Omental fat pad (tissue), 3 donors: ENCODE measurements at regions not wholly inside any gene's neighbourhood (a gene's known extent, or its start where the extent isn't known, plus 50 kb on each side); places are given as distances from the start of the nearest gene placed in this dataset.
A peak's percentile ranks its signal among the peaks of the same experiment; 100 is the strongest.
"Not testable (repeated sequence)": the region's sequence is repeated elsewhere in the genome, so short reads cannot be mapped to it uniquely, and the experiment has no call there.

Experiments used
- ATAC-seq: fragments of 150-250 bp; one replicate; pipeline ENCODE4 v1.9.1; 2016; ENCODE audit warnings: mild to moderate bottlenecking, moderate library complexity; ENCODE audit not compliant: low FRiP score
- DNase-seq: peaks from one replicate; pipeline ENCODE4 v3.0.0-alpha.2; 2019; ENCODE audit warnings: low spot score
- CTCF ChIP-seq, 3 donors: fragments of 450-650 bp; IDR thresholded peaks; one replicate each; pipeline ENCODE4 v1.5.1; 2016 to 2017; ENCODE audit warnings: antibody characterized with exemption in 3 of 3, mild to moderate bottlenecking in 3 of 3, moderate library complexity in 2 of 3

DNA sequence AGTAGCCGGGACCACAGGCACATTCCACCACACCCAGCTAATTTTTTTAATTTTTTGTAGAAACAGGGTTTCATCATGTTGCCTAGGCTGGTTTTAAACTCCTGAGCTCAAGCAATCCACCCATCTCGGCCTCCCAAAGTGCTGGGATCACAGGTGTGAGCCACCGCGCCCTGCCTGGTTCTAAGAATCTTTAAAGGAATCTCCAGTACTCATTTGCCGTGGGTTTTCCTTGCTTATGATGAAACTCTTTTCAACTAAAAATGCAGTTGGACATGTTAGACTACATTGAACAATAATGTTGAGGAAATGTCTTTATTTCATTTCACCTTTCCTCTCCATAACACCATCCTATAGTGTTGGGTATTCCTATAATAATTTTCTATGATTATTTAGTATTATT, 121.6 kb downstream of the ZNF281 start:
- ATAC-seq: no peak
- no peak for DNase-seq
- TF ChIP-seq CTCF (IDR thresholded peaks at IDR 0.05): no peak

DNA sequence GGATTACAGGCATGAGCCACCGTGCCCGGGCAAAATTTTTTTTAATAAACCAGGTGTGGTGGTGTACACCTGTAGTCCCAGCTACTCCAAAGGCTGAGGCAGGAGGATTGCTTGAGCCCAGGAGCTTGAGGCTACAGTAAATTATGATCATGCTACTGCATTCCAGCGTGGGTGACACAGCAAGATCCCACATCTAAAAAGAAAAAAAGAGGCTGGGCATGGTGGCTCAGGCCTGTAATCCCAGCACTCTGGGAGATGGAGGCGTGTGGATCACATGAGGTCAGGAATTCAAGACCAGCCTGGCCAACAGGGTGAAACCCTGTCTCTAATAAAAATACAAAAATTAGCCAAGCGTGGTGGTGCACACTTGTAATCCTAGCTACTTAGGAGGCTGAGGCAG, 125.6 kb downstream of the ZNF281 start:
- ATAC-seq, DNase-seq: not testable (repeated sequence)

DNA sequence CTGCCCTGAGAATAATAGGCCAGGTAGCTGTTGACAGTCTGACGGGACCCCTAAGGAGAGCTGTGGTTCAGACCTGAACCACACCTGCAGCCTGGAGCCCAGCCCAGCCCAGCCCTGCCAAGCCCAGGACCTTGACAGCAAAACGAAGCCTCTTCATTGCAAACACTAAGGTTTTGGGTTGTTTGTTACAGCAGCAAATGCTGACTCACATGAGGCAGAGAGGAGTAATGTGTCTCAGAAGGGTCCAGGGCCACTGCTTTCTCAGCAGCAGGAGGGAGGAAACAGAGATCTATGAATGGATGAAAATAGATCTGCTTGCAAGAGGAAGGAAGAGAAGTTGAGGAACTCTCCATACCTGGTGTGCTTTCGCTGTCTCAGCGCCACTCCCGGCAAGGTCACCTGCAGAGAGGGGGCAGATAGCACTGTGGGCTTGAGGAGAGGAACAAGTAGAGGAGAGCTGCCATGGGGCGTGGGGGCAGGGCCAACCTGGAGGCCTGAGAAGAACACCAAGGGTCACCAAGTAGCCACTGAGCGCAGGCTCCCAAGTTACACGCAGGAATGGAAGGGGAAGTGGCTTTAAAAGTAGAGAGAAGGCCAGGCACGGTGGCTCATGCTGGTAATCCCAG, 127.2 kb downstream of the ZNF281 start:
- TF ChIP-seq CTCF (IDR thresholded peaks at IDR 0.05): no peak
- no peak for DNase-seq
- no peak for ATAC-seq

- DNase-seq: no peak
- ATAC-seq: no peak
- no peak for TF ChIP-seq CTCF (IDR thresholded peaks at IDR 0.05)
Observed at GRCh38 chr1:200281201-200281835, 128.5 kb downstream of the ZNF281 start.

GRCh38 chr1:200279810-200280411, 129.9 kb downstream of the ZNF281 start:
- ATAC-seq (no peak), DNase-seq (no peak)
- TF ChIP-seq CTCF (IDR thresholded peaks at IDR 0.05): peak in 1 of 3 donors; percentile 40

GRCh38 chr1:200275816-200276453, 133.9 kb downstream of the ZNF281 start:
- no peak for TF ChIP-seq CTCF (IDR thresholded peaks at IDR 0.05)
- no peak for DNase-seq

DNA sequence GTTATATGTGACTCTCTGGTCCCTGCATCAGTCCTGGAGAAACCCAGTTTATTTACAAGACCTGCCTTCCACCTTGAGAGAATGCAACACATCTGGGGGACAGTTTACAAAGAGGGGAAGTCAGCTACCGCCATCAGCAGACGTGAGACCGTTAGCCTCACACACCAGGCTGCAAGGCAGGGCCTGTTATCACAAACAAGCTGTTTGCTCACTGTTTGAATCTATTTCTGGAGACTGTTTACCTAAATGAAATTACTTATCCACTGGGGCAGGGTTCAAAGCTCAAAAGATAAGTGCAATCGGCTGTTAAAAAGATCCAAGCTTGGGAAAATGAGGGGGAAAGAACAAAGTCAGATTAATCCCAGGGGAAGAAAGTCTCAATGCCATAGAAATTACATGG, 134.4 kb downstream of the ZNF281 start:
- DNase-seq (no peak), ATAC-seq (no peak)
- TF ChIP-seq CTCF (IDR thresholded peaks at IDR 0.05): no peak

More at GRCh38 chr1:200275816-200276453, 133.9 kb downstream of the ZNF281 start:
- ATAC-seq: no peak
